Tibial artery (tissue), 4 donors: ENCODE measurements at regions not wholly inside any gene's neighbourhood (a gene's known extent, or its start where the extent isn't known, plus 50 kb on each side); places are given as distances from the start of the nearest gene placed in this dataset.

Experiments
- DNase-seq, 2 donors: peaks; one replicate each; pipeline ENCODE4 v3.0.0-alpha.2; 2019
- H3K27ac ChIP-seq, 2 donors: fragments of 200-600 bp; sonication (generic) in 1 of 2; 1 replicate in 1 of 2; 2 replicates in 1 of 2; pipeline ENCODE4 v1.5.1; 2018 to 2019; ENCODE audit warnings: mild to moderate bottlenecking in 1 of 2
- H3K27me3 ChIP-seq, 2 donors: fragments of 200-600 bp; sonication (generic) in 1 of 2; one replicate each; pipeline versions ENCODE4 v1.5.1 to v1.6.0; 2016 to 2019
- H3K36me3 ChIP-seq, 3 donors: fragments of 200-600 bp; sonication (generic) in 2 of 3; one replicate each; pipeline ENCODE4 v1.5.1; 2016 to 2019; ENCODE audit warnings: mild to moderate bottlenecking in 2 of 3
- H3K4me1 ChIP-seq, 4 donors: fragments of 200-600 bp; sonication (generic) in 2 of 4; 1 replicate in 3 of 4; 2 replicates in 1 of 4; pipeline ENCODE4 v1.5.1; 2016 to 2019
- H3K4me3 ChIP-seq, 2 donors: fragments of 200-600 bp; sonication (generic) in 1 of 2; 1 replicate in 1 of 2; 2 replicates in 1 of 2; pipeline ENCODE4 v1.5.1; 2018 to 2019; ENCODE audit warnings: mild to moderate bottlenecking in 2 of 2
- H3K9me3 ChIP-seq, 3 donors: fragments of 200-600 bp; sonication (generic) in 1 of 3; one replicate each; pipeline ENCODE4 v1.5.1; 2016 to 2019
- intact Hi-C: fragments of 100-400 bp; cut with DNase I; formaldehyde crosslinking; loops from one replicate; pipeline ENCODE4 v1.15.0; 2023; ENCODE audit warnings: low total_unique reads
- TF ChIP-seq, protein P1 (sequence below), 2 experiments: fragments of 200-600 bp in 1 of 2; fragments of 450-650 bp in 1 of 2; IDR thresholded peaks; one replicate each; pipeline ENCODE4 v1.5.1; 2017 to 2019; ENCODE audit warnings: antibody characterized with exemption in 2 of 2, mild to moderate bottlenecking in 1 of 2, moderate library complexity in 1 of 2

DNA sequence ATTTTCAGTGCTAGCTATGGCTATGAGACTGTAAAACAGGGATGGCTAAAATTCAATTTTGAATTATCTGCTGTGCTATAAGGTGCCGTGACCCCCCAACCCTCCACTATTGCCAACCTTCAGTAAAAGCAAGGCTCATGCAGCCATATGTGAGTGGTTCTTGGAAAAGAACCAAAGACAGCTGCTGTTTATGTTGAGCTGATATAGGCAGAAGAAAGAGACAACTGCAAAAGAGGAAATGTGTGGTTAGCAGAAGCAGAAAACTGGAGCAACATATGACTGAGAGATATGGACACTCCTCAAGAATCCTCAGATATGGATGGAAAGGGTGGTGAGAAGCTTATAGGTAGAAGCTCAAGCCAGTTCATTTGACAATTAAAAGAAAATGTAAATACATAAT lies 200.3 kb downstream of the TLE1 start:
- no peak overlapping the region for H3K27ac ChIP-seq
- intact Hi-C loops = no loop called here
- TF ChIP-seq, protein P1, sequence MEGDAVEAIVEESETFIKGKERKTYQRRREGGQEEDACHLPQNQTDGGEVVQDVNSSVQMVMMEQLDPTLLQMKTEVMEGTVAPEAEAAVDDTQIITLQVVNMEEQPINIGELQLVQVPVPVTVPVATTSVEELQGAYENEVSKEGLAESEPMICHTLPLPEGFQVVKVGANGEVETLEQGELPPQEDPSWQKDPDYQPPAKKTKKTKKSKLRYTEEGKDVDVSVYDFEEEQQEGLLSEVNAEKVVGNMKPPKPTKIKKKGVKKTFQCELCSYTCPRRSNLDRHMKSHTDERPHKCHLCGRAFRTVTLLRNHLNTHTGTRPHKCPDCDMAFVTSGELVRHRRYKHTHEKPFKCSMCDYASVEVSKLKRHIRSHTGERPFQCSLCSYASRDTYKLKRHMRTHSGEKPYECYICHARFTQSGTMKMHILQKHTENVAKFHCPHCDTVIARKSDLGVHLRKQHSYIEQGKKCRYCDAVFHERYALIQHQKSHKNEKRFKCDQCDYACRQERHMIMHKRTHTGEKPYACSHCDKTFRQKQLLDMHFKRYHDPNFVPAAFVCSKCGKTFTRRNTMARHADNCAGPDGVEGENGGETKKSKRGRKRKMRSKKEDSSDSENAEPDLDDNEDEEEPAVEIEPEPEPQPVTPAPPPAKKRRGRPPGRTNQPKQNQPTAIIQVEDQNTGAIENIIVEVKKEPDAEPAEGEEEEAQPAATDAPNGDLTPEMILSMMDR (IDR thresholded peaks at IDR 0.05) = no peak
- H3K4me3 ChIP-seq = no peak overlapping the region
- DNase-seq = no peak
- H3K9me3 ChIP-seq = no peaks in the 10 kb centered on the region
- no peaks in the 10 kb centered on the region for H3K36me3 ChIP-seq
- no peaks in the 10 kb centered on the region for H3K27me3 ChIP-seq
- peaks cover 0 to 28% (median 4%) of the 10 kb centered on the region in 4 donors for H3K4me1 ChIP-seq

DNA sequence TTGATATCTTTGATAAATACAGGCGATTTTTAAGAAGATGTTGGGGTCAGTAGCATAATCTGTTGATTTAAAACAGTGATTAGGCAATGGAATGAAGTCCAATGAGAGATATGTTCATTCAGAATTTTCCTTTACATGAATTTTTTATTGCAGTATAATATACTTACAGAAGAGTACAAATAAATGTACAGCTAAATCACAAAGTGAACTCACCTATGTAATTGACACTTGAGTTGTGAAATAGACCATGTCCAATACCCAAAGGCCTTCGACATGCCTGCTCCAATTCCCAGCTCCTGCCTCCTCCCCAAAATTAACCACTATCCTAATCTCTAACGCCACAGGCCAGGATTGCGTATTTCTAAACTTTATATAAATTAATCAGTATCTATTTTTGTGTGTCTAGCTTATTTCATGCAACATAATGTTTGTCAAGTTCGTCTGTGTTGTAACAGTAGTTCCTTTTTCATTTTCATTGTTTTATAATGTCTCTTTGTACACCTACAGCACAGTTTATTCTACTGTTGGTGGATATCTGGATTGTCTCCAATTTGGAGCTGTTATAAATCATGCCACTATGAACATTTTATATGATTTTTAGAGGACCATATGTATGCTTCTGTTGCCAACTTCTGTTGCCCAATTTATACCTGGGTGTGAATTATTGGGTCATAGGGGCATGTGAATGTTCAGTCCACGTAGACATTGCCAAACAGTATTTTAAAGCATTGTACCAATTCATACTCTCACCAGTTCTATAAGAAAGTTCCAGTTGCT lies 208.3 kb downstream of the TLE1 start:
- H3K27me3 ChIP-seq = no peaks in the 10 kb centered on the region
- peaks cover 0 to 3% (median 0%) of the 10 kb centered on the region in 3 donors for H3K9me3 ChIP-seq
- no peaks in the 10 kb centered on the region for H3K36me3 ChIP-seq
- no peak overlapping the region for H3K27ac ChIP-seq
- no peak overlapping the region for H3K4me3 ChIP-seq
- H3K4me1 ChIP-seq = no peaks in the 10 kb centered on the region
- intact Hi-C loops = no loop called here
- TF ChIP-seq, protein P1 (IDR thresholded peaks at IDR 0.05) = no peak
- DNase-seq = no peak

DNA sequence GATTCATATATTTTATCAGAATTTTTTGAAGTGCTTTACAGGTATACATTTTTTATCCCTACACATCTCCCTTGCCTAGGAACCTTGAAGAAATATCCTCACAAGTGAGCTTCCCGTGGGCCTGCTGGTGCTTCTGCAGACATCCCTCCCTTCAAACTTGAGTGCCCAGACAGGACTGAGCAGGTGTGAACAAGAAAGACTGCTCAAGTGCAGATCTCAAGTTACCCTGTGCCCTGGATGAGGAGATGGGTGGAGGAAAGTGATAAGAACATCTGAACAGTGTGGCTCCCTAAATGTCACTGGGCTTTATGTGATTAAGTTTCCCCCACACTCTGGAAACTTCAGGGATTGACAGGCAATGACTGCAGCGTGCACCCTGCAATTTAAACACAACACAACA lies 209.8 kb downstream of the TLE1 start:
- no peak for DNase-seq
- Histone ChIP-seq H3K27ac (no peak overlapping the region), H3K4me3 (no peak overlapping the region), H3K4me1 (no peaks in the 10 kb centered on the region), H3K36me3 (no peaks in the 10 kb centered on the region), H3K27me3 (no peaks in the 10 kb centered on the region), H3K9me3 (peaks cover 0 to 3% (median 0%) of the 10 kb centered on the region in 3 donors)
- intact Hi-C loops = no loop called here
- TF ChIP-seq, protein P1 (IDR thresholded peaks at IDR 0.05) = no peak

DNA sequence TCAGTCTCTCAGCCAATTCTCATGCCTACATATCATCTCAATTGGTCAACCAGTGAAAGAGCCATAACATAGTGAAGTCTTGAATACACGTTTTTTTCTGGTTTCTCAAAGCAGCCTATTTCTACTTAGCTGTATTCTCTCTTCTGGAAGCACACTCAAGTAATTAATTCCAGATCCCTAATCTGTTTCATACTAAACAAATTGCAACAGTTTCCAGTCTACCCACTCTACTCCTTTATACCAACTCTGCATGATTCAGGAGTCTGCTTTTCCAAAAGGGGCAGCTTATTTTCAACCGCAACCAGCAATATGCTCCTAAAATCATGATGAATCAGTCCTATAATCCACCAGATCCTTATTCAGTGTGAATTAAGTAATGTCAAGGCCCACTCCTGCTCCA lies 211.7 kb downstream of the TLE1 start:
- no peaks in the 10 kb centered on the region for H3K27me3 ChIP-seq
- intact Hi-C loops = no loop called here
- no peak for DNase-seq
- H3K4me1 ChIP-seq = no peaks in the 10 kb centered on the region
- TF ChIP-seq, protein P1 (IDR thresholded peaks at IDR 0.05) = no peak
- peaks cover 0 to 3% (median 0%) of the 10 kb centered on the region in 3 donors for H3K9me3 ChIP-seq
- no peak overlapping the region for H3K27ac ChIP-seq
- H3K36me3 ChIP-seq = no peaks in the 10 kb centered on the region
- no peak overlapping the region for H3K4me3 ChIP-seq

DNA sequence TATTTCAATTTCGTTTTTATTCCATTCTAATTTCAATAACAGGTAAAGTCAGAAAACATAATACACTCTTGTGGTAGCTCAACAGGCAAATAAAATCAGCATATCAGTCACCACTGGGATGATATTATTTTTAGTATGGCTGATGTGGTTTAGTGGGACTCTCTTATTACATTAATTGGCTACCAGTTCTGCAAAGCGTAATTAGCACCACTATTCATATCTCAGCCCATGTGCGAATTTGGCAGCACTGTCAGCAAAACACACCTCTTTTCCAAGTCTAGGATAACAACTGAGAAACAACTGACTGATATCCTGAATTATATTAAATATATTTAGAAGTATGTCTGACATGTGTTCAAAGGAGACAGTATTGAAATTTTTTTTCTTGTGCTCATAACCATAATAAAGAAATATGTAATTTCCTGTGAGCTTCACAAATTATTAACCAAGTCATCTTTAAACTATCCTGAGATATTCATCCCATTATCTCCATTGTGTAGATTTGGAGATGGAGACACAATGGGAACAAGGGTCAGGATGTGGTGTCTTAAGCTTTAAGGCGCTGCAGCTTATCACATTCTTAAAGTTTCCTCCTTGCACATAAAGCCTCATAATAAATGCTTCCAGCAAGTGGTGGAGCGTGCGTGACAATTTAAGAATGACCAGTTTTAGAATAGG lies 212.4 kb downstream of the TLE1 start:
- no peak overlapping the region for H3K4me3 ChIP-seq
- no peaks in the 10 kb centered on the region for H3K36me3 ChIP-seq
- H3K9me3 ChIP-seq = peaks cover 0 to 3% (median 0%) of the 10 kb centered on the region in 3 donors
- TF ChIP-seq, protein P1 (IDR thresholded peaks at IDR 0.05) = no peak
- no peak for DNase-seq
- H3K27ac ChIP-seq = no peak overlapping the region
- intact Hi-C loops = no loop called here
- no peaks in the 10 kb centered on the region for H3K27me3 ChIP-seq
- H3K4me1 ChIP-seq = no peaks in the 10 kb centered on the region
